NCI-H82 (cell line): ENCODE measurements at regions not wholly inside any gene's neighbourhood (a gene's known extent, or its start where the extent isn't known, plus 50 kb on each side); places are given as distances from the start of the nearest gene placed in this dataset.
"Not testable (repeated sequence)": the region's sequence is repeated elsewhere in the genome, so short reads cannot be mapped to it uniquely, and the experiment has no call there.

Source experiments
- DNase-seq: peaks from one replicate; lab custom pipeline; 2025; lab: John Stamatoyannopoulos, UW

DNA sequence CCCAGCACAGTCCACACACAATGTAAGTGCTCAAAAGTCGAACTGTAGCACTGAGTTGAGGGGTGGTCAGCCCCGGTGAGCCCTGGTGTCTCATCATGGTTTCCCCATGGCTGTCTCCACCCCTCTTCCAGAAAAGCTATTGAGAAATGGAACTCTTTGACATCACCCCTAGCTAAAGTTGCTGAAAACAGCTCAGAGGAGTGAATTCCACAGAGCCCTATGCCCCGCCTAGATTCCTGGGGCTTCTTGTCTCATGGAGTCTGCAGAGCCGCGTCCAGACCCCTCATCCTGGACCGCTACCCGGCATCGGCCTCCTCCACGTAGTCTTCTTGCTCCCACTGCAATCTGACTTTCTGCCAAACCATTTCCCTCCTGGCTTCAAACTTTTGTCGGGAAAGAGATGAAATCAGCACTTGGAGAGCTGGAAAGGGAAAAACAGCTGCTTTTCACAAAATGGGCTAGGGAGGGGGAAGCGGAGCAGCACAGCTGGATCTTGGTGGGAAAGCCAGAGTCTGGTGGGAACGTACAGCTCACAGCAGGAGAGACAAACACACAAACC is 132.2 kb downstream of the SNX5 start:
- DNase-seq, result no peak

- DNase-seq, result no peak
These were observed 132.7 kb downstream of the SNX5 start for GRCh38 chr20:17835934-17836300.

GRCh38 chr20:17835240-17835933 is 133.2 kb downstream of the SNX5 start:
- no peak for DNase-seq

- no peak for DNase-seq
These were observed 133.8 kb downstream of the SNX5 start for GRCh38 chr20:17834804-17835203.

DNA sequence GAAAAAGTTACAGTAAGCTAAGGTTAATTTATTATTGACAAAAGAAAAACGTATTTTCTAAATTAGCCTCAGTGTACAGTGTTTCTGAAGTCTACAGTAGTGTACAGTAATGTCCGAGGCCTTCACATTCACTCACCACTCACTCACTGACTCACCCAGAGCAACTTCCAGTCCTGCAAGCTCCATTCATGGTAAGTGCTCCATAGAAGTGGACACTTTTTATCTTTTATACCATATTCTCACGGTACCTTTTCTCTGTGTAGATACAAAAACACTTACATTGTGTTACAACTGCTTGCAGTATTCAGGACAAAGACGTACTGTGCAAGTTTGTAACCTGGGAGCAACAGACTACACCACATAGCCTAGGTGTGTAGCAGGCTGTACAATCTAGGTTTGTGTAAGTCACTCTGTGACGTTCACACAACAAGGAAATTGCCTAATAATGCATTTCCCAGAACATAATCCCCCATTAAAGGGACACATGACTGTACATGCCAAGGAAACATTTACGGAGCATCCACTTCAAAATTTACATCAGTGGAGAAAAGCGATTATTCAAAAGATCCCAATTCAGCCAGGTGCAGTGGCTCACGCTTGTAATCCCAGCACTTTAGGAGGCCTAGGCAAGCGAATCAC is 133.4 kb downstream of the BANF2 start:
- DNase-seq, result no peak

- no peak for DNase-seq
These were observed 132.6 kb downstream of the BANF2 start for GRCh38 chr20:17832236-17832915.

DNA sequence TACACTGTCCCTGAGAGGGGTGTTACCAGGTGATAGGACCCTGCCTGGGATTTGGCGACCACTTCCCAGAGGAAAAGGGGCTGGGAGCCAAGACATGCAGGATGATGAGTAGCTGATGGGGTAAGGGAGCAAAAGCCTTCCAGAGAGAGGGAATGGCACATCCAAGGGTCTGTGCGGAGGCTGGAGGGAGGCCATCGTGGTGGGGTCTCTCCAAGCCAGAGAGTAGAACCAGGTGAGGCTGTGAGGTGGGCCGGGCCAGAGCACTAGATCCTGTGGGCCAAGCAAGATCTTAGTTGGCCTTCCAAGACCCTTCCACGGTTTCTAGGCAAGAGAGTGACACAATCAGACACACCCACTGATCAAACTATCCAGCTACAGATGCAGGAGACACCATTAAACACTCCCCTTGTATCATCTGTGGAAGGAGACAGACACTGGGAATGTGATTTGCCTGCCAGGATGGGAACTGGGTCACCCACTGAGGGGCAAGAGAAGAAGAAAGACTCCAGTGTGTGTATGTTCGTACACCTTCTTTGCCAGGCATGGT is 128.9 kb downstream of the BANF2 start:
- no peak for DNase-seq

GRCh38 chr20:17827759-17828559 is 128.2 kb downstream of the BANF2 start:
- DNase-seq, result no peak

DNA sequence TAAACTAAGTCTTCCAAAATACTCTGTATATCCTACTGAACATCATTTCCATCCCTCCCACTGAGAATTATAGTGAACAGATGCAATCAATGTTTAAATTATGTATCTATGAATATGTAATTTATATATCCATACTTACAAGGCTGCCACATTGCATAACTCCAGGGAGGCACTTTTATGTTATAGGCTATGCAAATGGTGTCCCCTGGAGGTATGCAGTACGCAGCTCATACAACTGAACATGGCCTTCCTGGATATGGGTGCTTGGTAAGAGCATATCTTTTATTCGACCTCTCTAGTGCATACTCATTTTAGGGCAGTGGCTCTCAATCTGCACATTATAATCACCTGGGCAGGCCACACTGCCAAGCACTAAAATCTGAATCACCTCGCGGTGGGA is 127.3 kb downstream of the BANF2 start:
- no peak for DNase-seq

- DNase-seq, result no peak
These were observed 126.4 kb downstream of the BANF2 start for GRCh38 chr20:17825960-17826843.

DNA sequence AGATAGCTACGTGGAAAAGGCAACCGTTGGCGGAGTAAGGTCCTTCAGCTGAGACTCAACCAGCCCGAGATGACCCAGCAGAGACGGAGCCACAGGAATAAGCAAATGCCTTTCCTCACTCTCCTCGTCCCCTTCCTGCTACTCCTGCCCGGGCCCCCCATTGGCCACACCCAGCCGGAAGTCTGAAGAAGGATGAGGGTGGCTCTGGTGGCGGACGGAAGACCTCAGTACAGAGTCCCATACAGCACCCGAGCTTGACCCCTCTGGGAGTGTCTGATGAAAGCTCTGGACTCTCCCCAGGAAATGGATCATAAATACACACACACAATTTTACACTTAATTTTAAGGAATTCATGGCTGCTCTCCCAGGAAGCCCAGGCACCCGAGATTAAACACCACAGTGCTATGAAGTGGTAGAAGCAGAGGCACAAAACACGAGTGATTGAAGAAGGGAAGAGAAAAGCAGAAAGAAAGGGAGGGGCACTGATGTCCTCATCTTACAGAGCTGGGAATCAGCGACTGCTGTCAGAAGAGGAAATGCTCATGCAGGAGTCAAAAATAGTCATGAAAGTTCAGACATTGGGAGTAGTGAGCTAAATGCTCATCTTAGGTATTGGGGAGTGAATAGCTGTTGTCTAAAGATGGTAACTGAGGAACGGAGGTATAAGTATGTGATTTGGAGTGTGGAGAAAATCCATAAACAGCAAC is 125.6 kb downstream of the BANF2 start:
- DNase-seq, result no peak

DNA sequence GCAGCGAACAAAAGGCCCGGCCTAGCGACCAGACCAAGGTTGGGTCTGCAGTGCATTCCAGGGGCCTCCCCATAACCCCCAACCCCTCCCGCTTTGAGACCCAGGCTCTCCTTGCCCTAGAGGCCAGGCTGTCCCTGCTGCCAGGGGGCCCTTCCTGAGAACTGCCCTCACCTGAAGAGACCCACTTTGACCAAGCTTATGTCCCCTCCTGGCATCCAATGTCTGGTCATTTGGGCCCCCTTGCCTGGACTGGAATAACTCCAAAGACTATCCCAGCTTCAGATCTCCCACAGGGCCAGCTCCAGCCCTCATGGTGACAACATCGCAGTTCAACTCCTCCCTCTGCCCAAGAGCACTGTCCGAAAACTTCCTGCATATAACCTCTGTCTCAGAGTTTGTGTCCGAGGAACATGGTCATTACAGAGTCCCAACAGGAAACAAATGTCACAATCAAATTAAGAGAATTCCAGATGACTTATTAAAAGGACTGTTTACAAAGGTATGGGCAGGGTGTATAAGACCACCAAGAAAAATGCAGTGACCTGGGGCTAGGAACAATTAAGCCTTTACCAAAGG is 125.0 kb downstream of the BANF2 start:
- DNase-seq, result no peak

- no peak for DNase-seq
These were observed 123.8 kb downstream of the BANF2 start for GRCh38 chr20:17823409-17824144.

- no peak for DNase-seq
These were observed 123.0 kb downstream of the BANF2 start for GRCh38 chr20:17822540-17823408.

GRCh38 chr20:17822039-17822438 is 122.3 kb downstream of the BANF2 start:
- peak; percentile 1 for DNase-seq

DNA sequence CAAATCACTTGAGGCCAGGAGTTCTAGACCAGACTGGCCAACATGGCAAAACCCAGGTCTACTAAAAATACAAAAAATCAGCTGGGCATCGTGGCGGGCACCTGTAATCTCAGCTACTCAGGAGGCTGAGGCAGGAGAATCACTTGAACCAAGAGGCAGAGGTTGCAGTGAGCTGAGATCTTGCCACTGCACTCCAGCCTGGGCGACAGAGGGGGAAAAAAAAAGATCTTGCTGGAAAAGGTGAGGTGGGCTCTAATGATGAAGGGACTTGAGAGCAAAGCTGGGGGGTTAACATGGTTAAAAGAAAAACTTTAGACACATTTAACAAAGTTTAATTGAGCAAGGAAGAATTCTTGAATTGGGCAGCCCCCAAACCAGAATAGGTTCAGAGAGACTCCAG is 121.8 kb downstream of the BANF2 start:
- DNase-seq, result not testable (repeated sequence)

GRCh38 chr20:17819395-17820093 is 119.8 kb downstream of the BANF2 start:
- no peak for DNase-seq

- DNase-seq, result no peak
These were observed 118.4 kb downstream of the BANF2 start for GRCh38 chr20:17818187-17818586.
